Activated CD4-positive, alpha-beta T cell treated with anti-CD3 and anti-CD28 coated beads, Interleukin-2, amount 50 U/mL, for 1 hour (primary cell): ENCODE measurements at regions not wholly inside any gene's neighbourhood (a gene's known extent, or its start where the extent isn't known, plus 50 kb on each side); places are given as distances from the start of the nearest gene placed in this dataset.
"Not testable (repeated sequence)": the region's sequence is repeated elsewhere in the genome, so short reads cannot be mapped to it uniquely, and the experiment has no call there.

ENCODE experiments used
- DNase-seq: peaks from one replicate; pipeline ENCODE4 v3.0.0-alpha.2; 2020

- DNase-seq = not testable (repeated sequence)
Observed at GRCh38 chr1:182225755-182226154, 164.2 kb upstream of the ZNF648 start.

GRCh38 chr1:182221990-182222389 lies 160.5 kb upstream of the ZNF648 start:
- DNase-seq = not testable (repeated sequence)

- DNase-seq = not testable (repeated sequence)
Observed at GRCh38 chr1:182221367-182221766, 159.9 kb upstream of the ZNF648 start.

- DNase-seq = no peak
Observed at GRCh38 chr1:182217967-182218366, 156.5 kb upstream of the ZNF648 start.

- no peak for DNase-seq
Observed at GRCh38 chr1:182217071-182217470, 155.6 kb upstream of the ZNF648 start.

GRCh38 chr1:182215764-182216163 lies 154.3 kb upstream of the ZNF648 start:
- no peak for DNase-seq

- DNase-seq = no peak
Observed at GRCh38 chr1:182213163-182213562, 151.7 kb upstream of the ZNF648 start.

GRCh38 chr1:182211386-182211785 lies 149.9 kb upstream of the ZNF648 start:
- DNase-seq = no peak

GRCh38 chr1:182210417-182210816 lies 148.9 kb upstream of the ZNF648 start:
- DNase-seq = no peak

- no peak for DNase-seq
Observed at GRCh38 chr1:182207300-182207699, 145.8 kb upstream of the ZNF648 start.

- DNase-seq = no peak
Observed at GRCh38 chr1:182206626-182207239, 145.2 kb upstream of the ZNF648 start.

GRCh38 chr1:182205351-182206022 lies 144.0 kb upstream of the ZNF648 start:
- DNase-seq = no peak

- no peak for DNase-seq
Observed at GRCh38 chr1:182203191-182203875, 141.8 kb upstream of the ZNF648 start.

GRCh38 chr1:182201490-182201889 lies 140.0 kb upstream of the ZNF648 start:
- DNase-seq = not testable (repeated sequence)

- no peak for DNase-seq
Observed at GRCh38 chr1:182200025-182200812, 138.7 kb upstream of the ZNF648 start.

GRCh38 chr1:182198006-182198605 lies 136.6 kb upstream of the ZNF648 start:
- no peak for DNase-seq

- DNase-seq = no peak
Observed at GRCh38 chr1:182196897-182197870, 135.7 kb upstream of the ZNF648 start.

- no peak for DNase-seq
Observed at GRCh38 chr1:182195733-182196132, 134.2 kb upstream of the ZNF648 start.

GRCh38 chr1:182193908-182194550 lies 132.5 kb upstream of the ZNF648 start:
- no peak for DNase-seq

GRCh38 chr1:182192966-182193365 lies 131.5 kb upstream of the ZNF648 start:
- DNase-seq = no peak

GRCh38 chr1:182192215-182192614 lies 130.7 kb upstream of the ZNF648 start:
- DNase-seq = no peak
